ENCODE measurements at regions not wholly inside any gene's neighbourhood (a gene's known extent, or its start where the extent isn't known, plus 50 kb on each side); places are given as distances from the start of the nearest gene placed in this dataset.

DNA sequence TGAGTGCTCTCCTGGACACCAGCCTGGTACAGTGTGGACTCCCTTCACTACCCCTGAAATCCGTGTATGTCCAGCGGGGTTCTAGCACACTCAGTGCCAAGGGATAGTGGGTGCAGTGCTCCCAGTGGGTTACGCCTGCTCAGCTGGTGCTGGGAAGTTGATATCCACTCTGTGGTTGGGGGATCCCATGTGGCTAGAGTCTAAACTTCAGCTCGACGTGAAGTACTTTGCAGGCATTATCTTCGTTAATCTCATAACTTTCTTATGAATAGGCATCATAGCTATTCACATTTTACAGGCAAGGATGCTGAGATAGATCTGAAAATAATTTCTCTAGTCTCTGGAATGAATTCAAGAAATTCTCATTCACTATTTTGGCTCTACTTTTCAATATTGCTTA, 433.2 kb upstream of the HTR2A start:
- in situ Hi-C loops (cut with MboI; ENCODE audit: low sequenced_read_pairs), result no loop called here

More for the DNA sequence above, 433.2 kb upstream of the HTR2A start:
- H3K4ac ChIP-seq (ENCODE audit: low read depth, low read length), result no peak overlapping the region
- H2BK120ac ChIP-seq (ENCODE audit: low read depth, low read length), result no peak overlapping the region
- no peak overlapping the region for H3K9ac ChIP-seq (ENCODE audit: low read depth, low read length)
- H2BK20ac ChIP-seq (ENCODE audit: low read depth, low read length), result no peak overlapping the region
- no peak overlapping the region for H2AK9ac ChIP-seq (replicated peaks; ENCODE audit: low read depth, low read length, poor library complexity)
- BruUV-seq (replicated peaks), result no TSS peak
- H3K56ac ChIP-seq (ENCODE audit: extremely low read depth, insufficient read depth, low read length), result no peak overlapping the region
- no peak overlapping the region for H4K5ac ChIP-seq (ENCODE audit: low read depth, low read length)
- H3K14ac ChIP-seq (replicated peaks; ENCODE audit: low read depth, low read length), result no peak overlapping the region
- DNase-seq, result no peak
- no peak overlapping the region for H2BK15ac ChIP-seq (ENCODE audit: low read depth, low read length)
- intact Hi-C loops (cut with micrococcal nuclease) (no loop called here), dilution Hi-C loops (cut with HindIII; ENCODE audit: low sequenced_read_pairs, unreplicated experiment) (no loop called here)
- H3K36me3 ChIP-seq (ENCODE audit: control insufficient read depth, insufficient read depth, low read length), result no peaks in the 10 kb centered on the region
- H3K9me3 ChIP-seq (ENCODE audit: control insufficient read depth, insufficient read depth, low read length), result no peaks in the 10 kb centered on the region
- no peak overlapping the region for H4K8ac ChIP-seq (ENCODE audit: low read depth in 2 of 2, low read length in 2 of 2)
- no peak for ATAC-seq (ENCODE audit: low read depth)
- H4K20me1 ChIP-seq (ENCODE audit: insufficient read depth, low read length), result no peaks in the 10 kb centered on the region
- H3K9me1 ChIP-seq (ENCODE audit: insufficient read depth, low read length), result 0 out of 2 replicates have a peak, but pooled peaks cover 4% of the 10 kb centered on the region
- no peak overlapping the region for H3K23ac ChIP-seq (ENCODE audit: low read depth, low read length)
- no peak overlapping the region for H3K18ac ChIP-seq (ENCODE audit: low read depth, low read length)
- CTCF ChIA-PET, result no interaction called here
- H3K79me1 ChIP-seq (ENCODE audit: low read depth in 1 of 2, low read length in 2 of 2), result no peaks in the 10 kb centered on the region
- H2BK5ac ChIP-seq (ENCODE audit: low read depth, low read length, poor library complexity, severe bottlenecking), result no peak overlapping the region
- TF ChIP-seq MAFK (IDR thresholded peaks at IDR 0.05; ENCODE audit: low read depth, low read length), result no peak
- no CpG with 5 or more reads among the region's 6 CpGs for WGBS, 2 experiments (ENCODE audit: extremely low coverage in 2 of 2, insufficient read length in 1 of 2)
- H2AK5ac ChIP-seq (ENCODE audit: low read depth, low read length), result no peak overlapping the region
- H3K4me1 ChIP-seq (ENCODE audit: control insufficient read depth, insufficient read depth, low read length), result no peaks in the 10 kb centered on the region
- H3K4me3 ChIP-seq (ENCODE audit: insufficient read depth, low read depth, low read length), result no peak overlapping the region
- H4K91ac ChIP-seq (ENCODE audit: insufficient read depth, low read depth, low read length), result no peak overlapping the region
- H3K27me3 ChIP-seq (ENCODE audit: control insufficient read depth, insufficient read depth, low read length), result no peaks in the 10 kb centered on the region
- H3K27ac ChIP-seq (ENCODE audit: insufficient read depth, low read length), result no peak overlapping the region
- no peak overlapping the region for H3K4me2 ChIP-seq (ENCODE audit: low read depth, low read length)
- no peak overlapping the region for H2AFZ ChIP-seq (replicated peaks; ENCODE audit: low read length, poor library complexity)
- POLR2A ChIA-PET (ENCODE audit: unreplicated experiment), result no interaction called here
